ENCODE measurements at regions not wholly inside any gene's neighbourhood (a gene's known extent, or its start where the extent isn't known, plus 50 kb on each side); places are given as distances from the start of the nearest gene placed in this dataset.

DNA sequence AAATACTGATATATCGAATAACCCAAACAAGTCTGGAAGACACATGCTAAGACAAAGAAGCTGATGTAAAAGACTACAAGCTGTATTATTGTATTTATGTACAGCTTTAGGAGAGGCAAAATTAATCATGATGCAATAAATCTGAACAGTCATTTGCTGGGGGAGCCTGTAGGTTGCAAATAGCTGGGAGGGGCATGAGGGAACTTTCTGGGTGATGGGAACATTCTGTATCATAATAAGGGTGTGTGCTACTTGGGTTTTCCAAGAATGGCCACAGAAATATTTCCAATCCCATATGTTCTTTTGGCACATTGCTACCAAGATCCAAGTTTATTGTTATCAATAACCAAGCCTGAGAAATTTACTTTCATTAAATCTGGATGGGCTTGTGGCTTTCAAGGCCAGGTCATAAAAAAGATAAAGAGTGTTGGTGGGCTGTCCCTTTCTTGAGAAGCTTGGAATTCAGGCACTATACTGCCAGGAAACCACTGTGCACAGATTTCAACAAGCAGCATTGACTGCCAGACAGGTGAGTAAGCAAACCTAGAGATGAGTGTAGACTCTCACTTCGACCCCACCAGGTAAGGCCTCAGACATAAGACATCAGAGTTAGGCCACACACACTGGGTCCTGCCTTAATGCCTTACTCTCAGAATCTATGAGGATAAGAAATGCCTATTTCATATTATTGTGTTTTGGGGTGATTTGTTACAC, 629.7 kb upstream of the FZD8 start:
- DNase-seq = no peak

- no peak for DNase-seq
These were observed 627.1 kb upstream of the FZD8 start for GRCh38 chr10:36269222-36269621.

DNA sequence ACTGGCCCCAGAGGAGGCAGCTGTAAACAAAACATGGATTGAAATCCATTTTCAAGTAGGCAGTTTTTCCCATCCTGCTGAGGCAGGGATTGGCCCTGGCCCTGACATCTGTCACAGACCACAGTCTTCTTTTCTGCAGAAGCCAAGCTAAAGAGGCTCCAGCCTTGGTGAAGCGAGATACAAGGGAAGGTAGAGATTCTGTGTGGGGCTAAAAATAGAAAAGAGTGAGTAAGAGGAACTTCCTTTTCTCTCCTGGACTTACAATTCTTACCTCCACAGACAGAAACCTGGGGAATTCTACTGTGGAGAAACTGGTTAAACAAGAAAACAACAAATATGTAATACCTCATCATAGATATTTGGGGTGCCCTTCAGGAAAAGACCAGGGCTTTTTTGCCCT, 624.8 kb upstream of the FZD8 start:
- no peak for DNase-seq

GRCh38 chr10:36265741-36266140, 623.6 kb upstream of the FZD8 start:
- DNase-seq = no peak

- no peak for DNase-seq
These were observed 621.8 kb upstream of the FZD8 start for GRCh38 chr10:36263871-36264270.

- no peak for DNase-seq
These were observed 614.9 kb upstream of the FZD8 start for GRCh38 chr10:36256948-36257356.

DNA sequence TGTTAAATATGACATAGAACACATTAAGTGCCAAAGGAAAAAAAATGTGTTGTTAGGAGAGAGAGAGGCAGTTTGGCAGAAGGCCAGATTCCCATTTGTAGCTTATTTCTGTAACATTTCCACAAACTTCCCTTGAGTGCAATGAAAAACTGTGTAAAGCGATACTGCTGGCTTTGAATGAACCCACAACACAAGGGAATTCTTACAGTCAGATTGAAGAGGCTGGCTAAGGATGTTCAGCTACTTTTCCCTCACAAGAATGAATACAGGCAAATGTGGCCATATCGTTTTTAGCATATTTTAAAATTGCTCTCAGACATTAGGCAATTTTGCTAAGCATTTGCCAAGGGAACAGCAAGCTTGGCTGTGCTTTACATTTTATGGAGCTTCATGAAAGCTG, 614.1 kb upstream of the FZD8 start:
- no peak for DNase-seq

DNA sequence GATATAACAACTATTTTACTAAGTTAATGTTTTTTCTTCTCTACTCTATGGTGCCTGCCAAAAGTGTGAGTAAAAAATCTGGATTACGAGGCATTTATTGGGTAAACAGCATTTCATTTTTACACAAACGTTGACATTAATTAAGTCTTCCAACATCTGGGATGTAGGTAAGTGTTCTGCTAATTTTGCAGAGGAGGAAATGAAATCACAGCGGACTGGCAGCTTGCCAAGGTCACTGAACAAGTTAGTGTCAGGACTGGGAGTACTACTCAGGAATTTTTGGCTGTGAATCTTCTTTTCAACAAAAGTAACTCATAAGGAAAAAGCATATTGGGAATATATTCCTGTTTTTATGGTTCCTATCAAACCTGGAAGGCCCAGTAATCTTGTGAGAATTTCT, 612.1 kb upstream of the FZD8 start:
- no peak for DNase-seq

DNA sequence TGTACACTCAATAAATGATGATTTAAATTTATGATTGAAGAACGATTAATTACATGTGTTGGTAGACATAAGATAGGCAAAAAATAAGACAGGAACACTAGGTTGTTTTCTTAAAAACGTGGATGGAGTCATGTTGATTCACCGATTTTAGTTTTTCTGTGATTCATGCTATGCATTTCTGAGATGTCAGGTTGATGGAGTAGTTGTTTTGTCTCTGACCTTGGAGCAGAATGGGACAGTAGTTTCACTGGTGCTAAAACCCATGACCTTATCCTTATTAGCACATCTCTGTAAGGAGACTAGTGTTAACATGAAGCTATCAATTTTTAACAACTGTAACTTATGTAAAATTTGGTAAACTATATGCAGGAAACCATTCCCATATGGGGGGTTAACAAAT, 611.6 kb upstream of the FZD8 start:
- DNase-seq = no peak

GRCh38 chr10:36251068-36251467, 609.0 kb upstream of the FZD8 start:
- no peak for DNase-seq

GRCh38 chr10:36248304-36248981, 606.3 kb upstream of the FZD8 start:
- DNase-seq = no peak

- no peak for DNase-seq
These were observed 605.4 kb upstream of the FZD8 start for GRCh38 chr10:36247478-36247877.

DNA sequence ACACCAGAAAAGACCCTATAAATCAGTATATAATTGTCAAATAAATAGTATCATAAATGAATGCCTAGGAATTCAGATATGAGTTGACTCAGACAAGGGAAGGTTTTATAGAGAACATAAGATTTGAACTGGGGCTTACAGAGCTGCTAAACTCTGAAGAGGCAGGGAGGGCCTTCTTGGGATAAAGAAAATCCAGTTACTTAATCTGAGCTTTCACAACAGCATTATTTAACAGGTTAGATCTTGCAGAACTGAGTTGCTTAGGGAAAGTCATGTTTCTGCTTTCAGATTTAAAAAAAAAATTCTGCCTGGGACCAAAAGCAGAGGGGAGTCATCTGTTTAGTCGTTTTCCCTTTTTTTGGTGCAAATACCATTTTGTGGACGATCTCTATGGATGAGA, 594.8 kb upstream of the FZD8 start:
- no peak for DNase-seq

GRCh38 chr10:36236341-36236740, 594.2 kb upstream of the FZD8 start:
- no peak for DNase-seq

GRCh38 chr10:36232935-36233334, 590.8 kb upstream of the FZD8 start:
- DNase-seq = no peak

DNA sequence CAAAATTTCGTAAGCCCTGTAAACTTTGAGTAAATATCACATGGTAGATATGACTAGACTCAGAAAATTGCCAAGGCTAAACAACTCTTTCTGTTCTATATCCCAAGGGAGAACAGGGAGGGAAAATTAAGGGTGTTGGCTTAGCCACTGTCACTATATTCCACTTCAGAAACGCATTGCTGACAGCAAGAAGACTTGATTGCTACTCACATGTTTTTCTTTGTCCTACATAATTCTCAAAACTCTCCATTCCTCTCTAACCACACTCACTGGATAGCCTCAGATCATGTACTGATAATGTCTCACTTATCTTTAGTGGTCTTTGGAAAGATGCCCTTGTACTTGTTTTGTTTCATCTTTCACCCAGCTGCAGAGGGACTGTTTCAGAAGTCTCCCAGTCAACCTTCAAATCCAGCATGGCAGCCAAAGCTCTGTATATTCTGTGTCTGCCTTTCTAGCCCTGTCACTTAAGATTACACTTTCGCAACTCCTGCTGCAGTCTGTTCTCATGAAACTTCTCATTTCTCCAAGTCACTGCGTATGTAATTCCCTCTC, 582.4 kb upstream of the FZD8 start:
- DNase-seq = no peak

- DNase-seq = no peak
These were observed 579.0 kb upstream of the FZD8 start for GRCh38 chr10:36221101-36221500.

DNA sequence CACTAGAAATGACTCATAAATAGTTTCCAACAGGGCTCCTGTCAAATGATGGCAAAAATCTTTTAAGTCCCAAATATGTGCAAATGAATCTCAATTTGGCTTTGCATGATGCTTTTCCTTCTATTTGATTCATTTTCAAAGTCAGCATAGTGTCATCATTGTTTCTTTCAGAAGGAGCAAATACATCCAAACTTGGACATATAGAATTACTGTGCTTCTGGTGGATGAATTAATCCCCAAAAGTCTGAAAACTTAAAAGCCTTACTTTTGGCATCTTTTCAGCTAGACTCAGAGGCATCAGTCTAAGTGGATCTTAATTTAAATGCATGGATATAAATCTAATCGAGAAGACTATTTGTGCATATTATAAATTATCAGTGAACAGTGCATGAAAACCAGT, 578.1 kb upstream of the FZD8 start:
- DNase-seq = no peak

DNA sequence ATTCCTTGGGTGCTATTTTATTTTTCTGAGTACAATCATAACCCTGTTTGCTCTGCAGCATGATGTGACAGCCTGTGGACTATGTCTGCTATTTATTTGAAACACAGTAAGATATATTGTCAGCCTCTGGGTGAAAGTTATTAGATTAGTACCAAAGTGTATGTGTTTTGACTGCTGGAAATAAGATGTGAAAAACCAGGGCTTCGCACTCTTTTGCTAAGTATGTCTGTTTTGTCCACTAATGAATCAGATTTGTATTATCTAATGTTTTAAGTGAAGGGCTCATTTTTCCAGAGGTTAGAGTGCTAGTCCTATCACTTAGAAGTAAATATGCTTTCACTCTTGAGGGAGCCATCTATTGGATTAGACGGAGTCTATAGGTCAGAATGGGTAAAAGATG, 569.8 kb upstream of the FZD8 start:
- no peak for DNase-seq

GRCh38 chr10:36209480-36209879, 567.4 kb upstream of the FZD8 start:
- no peak for DNase-seq

GRCh38 chr10:36202881-36203280, 560.8 kb upstream of the FZD8 start:
- DNase-seq = no peak

DNA sequence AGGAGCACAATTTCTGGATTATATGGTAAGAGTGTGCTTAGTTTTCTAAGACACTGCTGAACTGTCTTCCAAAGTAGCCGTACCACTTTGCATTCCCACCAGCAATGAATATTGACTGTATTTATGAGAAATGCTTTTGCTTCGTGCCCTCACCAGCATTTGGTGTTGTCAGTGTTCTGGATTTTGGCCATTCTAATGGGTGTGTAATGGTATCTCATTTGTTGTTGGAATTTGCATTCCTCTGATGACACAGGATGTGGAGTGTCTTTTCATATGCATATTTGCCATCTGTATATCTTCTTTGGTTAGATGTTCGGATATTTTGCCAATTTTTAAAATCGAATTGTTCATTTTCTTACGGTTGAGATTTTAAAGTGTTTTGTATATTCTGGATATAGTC, 558.5 kb upstream of the FZD8 start:
- no peak for DNase-seq

DNA sequence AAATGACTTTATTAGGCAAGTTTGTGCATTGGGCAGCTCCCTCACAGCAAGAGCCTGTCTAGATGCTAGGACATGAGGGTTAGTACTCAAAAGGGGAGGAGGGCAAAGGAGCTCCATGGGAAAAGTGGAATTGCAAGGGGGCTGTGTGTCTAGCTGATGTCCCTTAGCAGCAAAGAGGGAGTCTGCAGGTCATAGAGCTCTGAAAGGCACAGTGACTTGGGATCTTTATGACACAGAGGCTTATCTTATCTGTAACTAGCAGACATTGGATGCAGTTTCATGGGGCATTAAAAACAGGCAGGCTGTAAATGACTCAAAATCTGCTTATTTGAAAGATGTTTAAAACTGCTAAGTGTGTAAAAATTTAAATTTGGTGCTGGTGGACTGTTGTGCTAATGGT, 556.2 kb upstream of the FZD8 start:
- no peak for DNase-seq

- no peak for DNase-seq
These were observed 553.3 kb upstream of the FZD8 start for GRCh38 chr10:36195364-36195763.

GRCh38 chr10:36194276-36194675, 552.2 kb upstream of the FZD8 start:
- no peak for DNase-seq
